ENCODE measurements at regions not wholly inside any gene's neighbourhood (a gene's known extent, or its start where the extent isn't known, plus 50 kb on each side); places are given as distances from the start of the nearest gene placed in this dataset.

DNA sequence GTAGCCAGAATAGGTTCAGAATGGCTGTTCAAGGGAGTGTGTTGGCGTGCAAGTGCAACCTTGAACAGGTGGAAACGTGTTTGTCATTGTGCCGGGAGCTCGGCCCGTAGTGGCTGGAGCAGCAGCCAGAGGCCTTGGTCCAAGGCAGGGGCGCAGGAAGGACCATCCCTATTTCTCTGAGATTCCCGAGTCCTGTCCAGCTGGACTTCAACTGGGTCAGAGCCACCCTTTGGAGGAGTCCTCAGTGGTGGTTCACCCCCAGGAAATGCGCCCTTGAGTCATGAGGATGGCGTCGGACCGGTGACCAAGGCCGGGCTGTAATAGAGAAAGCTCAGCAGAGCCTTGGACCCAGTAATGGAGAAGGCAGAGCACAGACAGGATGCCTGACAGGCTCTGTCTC is 1402.0 kb downstream of the BRD1 start:
- no peak overlapping the region for H3K27ac ChIP-seq
- WGBS, 3 donors = 89 to 93% (median 91%) methylated on average over 12 of the region's 12 CpGs
- H3K4me3 ChIP-seq = no peak overlapping the region
- H3K4me1 ChIP-seq = no peaks in the 10 kb centered on the region
- H3K27me3 ChIP-seq (ENCODE audit: insufficient read depth in 3 of 3, low read length in 2 of 3) = peaks cover 0 to 2% (median 0%) of the 10 kb centered on the region in 3 donors
- ATAC-seq = no peak
- DNase-seq = no peak
- no peaks in the 10 kb centered on the region for H3K9me3 ChIP-seq
- H3K36me3 ChIP-seq (ENCODE audit: insufficient read depth in 1 of 2, low read depth in 1 of 2) = no peaks in the 10 kb centered on the region
- TF ChIP-seq, protein P1, sequence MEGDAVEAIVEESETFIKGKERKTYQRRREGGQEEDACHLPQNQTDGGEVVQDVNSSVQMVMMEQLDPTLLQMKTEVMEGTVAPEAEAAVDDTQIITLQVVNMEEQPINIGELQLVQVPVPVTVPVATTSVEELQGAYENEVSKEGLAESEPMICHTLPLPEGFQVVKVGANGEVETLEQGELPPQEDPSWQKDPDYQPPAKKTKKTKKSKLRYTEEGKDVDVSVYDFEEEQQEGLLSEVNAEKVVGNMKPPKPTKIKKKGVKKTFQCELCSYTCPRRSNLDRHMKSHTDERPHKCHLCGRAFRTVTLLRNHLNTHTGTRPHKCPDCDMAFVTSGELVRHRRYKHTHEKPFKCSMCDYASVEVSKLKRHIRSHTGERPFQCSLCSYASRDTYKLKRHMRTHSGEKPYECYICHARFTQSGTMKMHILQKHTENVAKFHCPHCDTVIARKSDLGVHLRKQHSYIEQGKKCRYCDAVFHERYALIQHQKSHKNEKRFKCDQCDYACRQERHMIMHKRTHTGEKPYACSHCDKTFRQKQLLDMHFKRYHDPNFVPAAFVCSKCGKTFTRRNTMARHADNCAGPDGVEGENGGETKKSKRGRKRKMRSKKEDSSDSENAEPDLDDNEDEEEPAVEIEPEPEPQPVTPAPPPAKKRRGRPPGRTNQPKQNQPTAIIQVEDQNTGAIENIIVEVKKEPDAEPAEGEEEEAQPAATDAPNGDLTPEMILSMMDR (IDR thresholded peaks at IDR 0.05) = no peak
- intact Hi-C loops (cut with DNase I) = loop anchor here in 1 of 2 donors (10.0 kb wide), 1 partner anchor 61 kb away; no protein-coding TSS in a partner anchor

DNA sequence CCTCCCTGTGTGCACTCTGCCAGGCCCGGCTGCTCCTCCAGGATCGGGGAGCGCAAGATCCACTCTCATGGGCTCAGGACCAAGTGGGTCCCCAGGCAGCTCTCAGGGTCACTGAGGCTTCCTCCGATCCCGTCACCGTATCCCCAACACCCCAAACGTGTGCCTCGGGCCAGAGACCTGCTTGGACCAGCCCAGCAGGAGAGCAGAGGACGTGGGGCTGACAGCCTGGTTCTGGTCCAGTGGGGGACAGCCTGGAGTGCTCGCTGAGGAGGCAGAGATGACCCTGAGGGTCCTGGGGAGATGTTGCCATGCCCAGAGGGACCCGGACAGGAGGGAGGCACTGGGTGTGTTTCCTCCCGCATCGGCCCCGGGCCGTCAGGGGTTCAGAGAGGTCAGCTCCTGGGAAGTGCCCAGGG is 1402.6 kb downstream of the BRD1 start:
- Histone ChIP-seq H3K4me1 (no peaks in the 10 kb centered on the region), H3K4me3 (no peak overlapping the region), H3K36me3 (ENCODE audit: insufficient read depth in 1 of 2, low read depth in 1 of 2) (no peaks in the 10 kb centered on the region), H3K27ac (no peak overlapping the region), H3K27me3 (ENCODE audit: insufficient read depth in 3 of 3, low read length in 2 of 3) (peaks cover 0 to 2% (median 0%) of the 10 kb centered on the region in 3 donors), H3K9me3 (no peaks in the 10 kb centered on the region)
- DNase-seq (peak in 1 of 2 donors; percentile 48), ATAC-seq (no peak)
- intact Hi-C loops (cut with DNase I) = loop anchor here in 1 of 2 donors (10.0 kb wide), 1 partner anchor 60 kb away; no protein-coding TSS in a partner anchor
- 84 to 87% (median 86%) methylated on average over 15 of the region's 15 CpGs for WGBS, 3 donors
- TF ChIP-seq, protein P1 (IDR thresholded peaks at IDR 0.05) = no peak

DNA sequence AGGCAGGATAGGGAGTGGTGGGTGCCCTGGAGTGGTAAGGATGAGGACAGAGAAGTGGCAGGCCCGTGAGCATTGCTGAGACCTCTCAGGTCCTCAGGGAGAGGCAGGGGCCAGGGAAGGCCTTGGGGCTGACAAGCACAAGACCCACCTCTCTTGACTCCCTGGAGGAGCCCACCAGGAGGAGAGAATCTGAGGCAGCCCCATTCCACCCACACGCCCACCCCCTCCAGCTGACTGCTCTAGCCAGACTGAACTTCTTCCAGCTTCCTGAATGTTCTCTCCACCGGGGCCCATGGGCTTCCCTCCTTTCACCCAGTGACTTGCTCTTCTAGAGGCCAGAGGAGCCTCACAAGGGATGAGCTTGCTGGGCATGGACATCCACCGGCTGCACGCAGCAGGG is 1403.0 kb downstream of the BRD1 start:
- TF ChIP-seq, protein P1 (IDR thresholded peaks at IDR 0.05) = no peak
- no peak for ATAC-seq
- 59 to 68% (median 61%) methylated on average over 5 of the region's 5 CpGs for WGBS, 3 donors

DNA sequence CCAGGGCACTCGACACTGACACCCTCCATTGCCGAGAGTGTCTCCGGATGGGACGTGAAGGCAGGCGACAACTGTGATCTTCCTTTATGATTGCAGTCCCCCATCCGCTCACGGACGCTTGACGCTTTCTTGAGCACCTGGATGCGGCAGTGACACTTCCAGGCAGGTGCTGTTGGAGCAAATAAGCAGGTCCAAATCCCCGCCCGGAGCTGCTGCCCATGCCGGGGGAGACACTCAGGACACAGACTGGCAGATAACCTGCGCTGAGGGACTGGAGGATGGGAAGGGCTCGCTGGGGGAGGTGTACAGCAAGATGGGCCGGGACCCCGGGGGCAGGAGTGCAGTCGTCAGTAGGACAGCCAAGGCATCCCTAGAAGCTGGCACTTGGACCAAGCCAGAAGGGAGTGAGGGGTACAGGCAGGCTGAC is 1403.5 kb downstream of the BRD1 start:
- H3K27me3 ChIP-seq (ENCODE audit: insufficient read depth in 3 of 3, low read length in 2 of 3) = peaks cover 0 to 2% (median 0%) of the 10 kb centered on the region in 3 donors
- ATAC-seq (no peak), DNase-seq (no peak)
- H3K27ac ChIP-seq = no peak overlapping the region
- H3K9me3 ChIP-seq = no peaks in the 10 kb centered on the region
- intact Hi-C loops (cut with DNase I) = loop anchor here in 1 of 2 donors (10.0 kb wide), 1 partner anchor 59 kb away; no protein-coding TSS in a partner anchor
- no peak overlapping the region for H3K4me3 ChIP-seq
- H3K4me1 ChIP-seq = no peaks in the 10 kb centered on the region
- WGBS, 3 donors = 82% methylated on average over 18 of the region's 18 CpGs
- H3K36me3 ChIP-seq (ENCODE audit: insufficient read depth in 1 of 2, low read depth in 1 of 2) = no peaks in the 10 kb centered on the region
- TF ChIP-seq, protein P1 (IDR thresholded peaks at IDR 0.05) = no peak

More for the DNA sequence above, 1403.0 kb downstream of the BRD1 start:
- no peak for DNase-seq
- H3K27ac ChIP-seq = no peak overlapping the region
- intact Hi-C loops (cut with DNase I) = loop anchor here in 1 of 2 donors (10.0 kb wide), 1 partner anchor 60 kb away; no protein-coding TSS in a partner anchor
- H3K36me3 ChIP-seq (ENCODE audit: insufficient read depth in 1 of 2, low read depth in 1 of 2) = no peaks in the 10 kb centered on the region
- H3K4me1 ChIP-seq = no peaks in the 10 kb centered on the region
- H3K9me3 ChIP-seq = no peaks in the 10 kb centered on the region
- no peak overlapping the region for H3K4me3 ChIP-seq
- H3K27me3 ChIP-seq (ENCODE audit: insufficient read depth in 3 of 3, low read length in 2 of 3) = peaks cover 0 to 2% (median 0%) of the 10 kb centered on the region in 3 donors

DNA sequence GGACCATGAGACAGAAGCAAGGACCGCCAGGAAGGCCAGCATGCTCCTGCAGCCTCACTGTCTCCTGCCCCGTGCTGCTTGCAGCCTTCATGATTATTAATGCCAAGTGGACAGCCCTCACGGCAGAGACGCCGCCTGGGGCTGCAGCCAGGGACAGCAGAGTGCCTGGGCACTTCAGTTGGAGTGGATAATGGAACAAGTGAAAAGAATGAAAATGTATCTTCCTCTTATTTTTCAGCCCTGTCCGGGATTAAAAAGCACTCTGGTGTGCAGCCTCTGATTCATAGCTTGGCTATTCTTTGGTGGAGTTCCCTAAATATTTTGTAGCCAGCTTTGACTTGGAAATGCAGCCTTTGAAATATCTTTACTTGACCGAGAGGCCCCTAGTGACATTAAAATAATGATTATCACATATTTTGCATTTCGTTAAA is 1404.2 kb downstream of the BRD1 start:
- intact Hi-C loops (cut with DNase I) = loop anchor here in 1 of 2 donors (10.0 kb wide), 1 partner anchor 59 kb away; no protein-coding TSS in a partner anchor
- Histone ChIP-seq H3K27ac (no peak overlapping the region), H3K4me1 (no peaks in the 10 kb centered on the region), H3K36me3 (ENCODE audit: insufficient read depth in 1 of 2, low read depth in 1 of 2) (no peaks in the 10 kb centered on the region), H3K27me3 (ENCODE audit: insufficient read depth in 3 of 3, low read length in 2 of 3) (peaks cover 0 to 2% (median 0%) of the 10 kb centered on the region in 3 donors), H3K9me3 (no peaks in the 10 kb centered on the region), H3K4me3 (no peak overlapping the region)
- WGBS, 3 donors = 46 to 52% (median 48%) methylated on average over 8 of the region's 8 CpGs
- ATAC-seq (no peak), DNase-seq (no peak)
- TF ChIP-seq, protein P1 (IDR thresholded peaks at IDR 0.05) = no peak

All from psoas muscle (tissue), 7 donors.